HepG2 (cell line): ENCODE measurements at regions not wholly inside any gene's neighbourhood (a gene's known extent, or its start where the extent isn't known, plus 50 kb on each side); places are given as distances from the start of the nearest gene placed in this dataset.
"Not testable (repeated sequence)": the region's sequence is repeated elsewhere in the genome, so short reads cannot be mapped to it uniquely, and the experiment has no call there.

Experiments
- ATAC-seq: fragments of 200-7000 bp; cut with Tn5 transposase; 3 replicates; pipeline ENCODE4 v1.9.1; 2020; ENCODE audit warnings: mild to moderate bottlenecking, moderate library complexity
- BruUV-seq: library from RNA; stranded (reverse); fragments of 400-500 nt; replicated peaks from 2 replicates; lab custom pipeline; 2021; lab: Mats Ljungman, UMichigan
- CTCF ChIA-PET: fragments of 300-600 bp; formaldehyde crosslinking; extraction: SDS; loops from one replicate; lab custom pipeline; 2021; ENCODE audit warnings: low total read pairs, inconsistent platforms, low intra/inter-chr PET ratio; lab: Yijun Ruan, JAX
- POLR2A ChIA-PET: fragments of 350-600 bp; sonication (Branson Sonifier 250); formaldehyde crosslinking; loops from one replicate; lab custom pipeline; 2020; ENCODE audit warnings: antibody characterized with exemption, inconsistent platforms; lab: Yijun Ruan, JAX
- DNase-seq: peaks from one replicate; pipeline ENCODE4 v3.0.0-alpha.2; 2015; ENCODE audit warnings: low spot score
- FAIRE-seq: peaks from 3 replicates; lab custom pipeline; 2011; peaks lifted over from hg19 to GRCh38; lab: Jason Lieb, UNC
- H2AFZ ChIP-seq: one replicate; pipeline ENCODE4 v1.6.1; 2011; ENCODE audit warnings: low read length, inconsistent platforms
- H3K27ac ChIP-seq: fragments of 300-600 bp; 3 replicates; pipeline ENCODE4 v1.8.0; 2011; ENCODE audit warnings: mixed run types, mild to moderate bottlenecking, mixed read lengths, low read length, inconsistent platforms; ENCODE audit not compliant: insufficient read depth; ENCODE audit errors: extremely low read length
- H3K27me3 ChIP-seq, 2 experiments: fragments of 200-600 bp in 1 of 2; 2 replicates in 1 of 2; 3 replicates in 1 of 2; pipeline versions ENCODE4 v1.6.0 to v1.8.0; 2011; ENCODE audit warnings: low read length in 2 of 2, mild to moderate bottlenecking in 2 of 2, moderate library complexity in 2 of 2, inconsistent platforms in 1 of 2; ENCODE audit not compliant: insufficient read depth in 2 of 2, control insufficient read depth in 1 of 2
- H3K36me3 ChIP-seq, 2 experiments: fragments of 200-600 bp in 1 of 2; replicated peaks in 1 of 2; 2 replicates in 1 of 2; 3 replicates in 1 of 2; pipeline versions ENCODE4 v1.5.1 to v1.8.0; 2011; ENCODE audit warnings: low read length in 2 of 2, inconsistent platforms in 1 of 2; ENCODE audit not compliant: insufficient read depth in 2 of 2, control insufficient read depth in 1 of 2
- H3K4me1 ChIP-seq: 2 replicates; pipeline ENCODE4 v1.5.1; 2012; ENCODE audit warnings: low read length, inconsistent platforms; ENCODE audit not compliant: insufficient read depth
- H3K4me2 ChIP-seq: 2 replicates; pipeline ENCODE4 v1.6.0; 2011; ENCODE audit warnings: low read depth, low read length, inconsistent platforms
- H3K4me3 ChIP-seq, 3 experiments: fragments of 200-600 bp in 1 of 3; sonication (generic), shearing (Covaris generic) in 1 of 3; replicated peaks in 1 of 3; 2 replicates each; pipeline ENCODE4 v1.5.1; 2011 to 2016; ENCODE audit warnings: low read length in 3 of 3, inconsistent platforms in 2 of 3, low read depth in 2 of 3, mild to moderate bottlenecking in 2 of 3, control low read depth in 1 of 3, mixed read lengths in 1 of 3; ENCODE audit not compliant: insufficient read depth in 1 of 3
- H3K79me2 ChIP-seq: one replicate; pipeline ENCODE4 v1.6.1; 2011; ENCODE audit warnings: low read length, inconsistent platforms; ENCODE audit not compliant: insufficient read depth
- H3K9ac ChIP-seq: 2 replicates; pipeline ENCODE4 v1.6.0; 2011; ENCODE audit warnings: mild to moderate bottlenecking, low read depth, low read length, inconsistent platforms; ENCODE audit not compliant: insufficient read depth
- H3K9me3 ChIP-seq: 2 replicates; pipeline ENCODE4 v1.5.1; 2012; ENCODE audit warnings: mild to moderate bottlenecking, low read length
- H4K20me1 ChIP-seq: 2 replicates; pipeline ENCODE4 v1.6.0; 2011; ENCODE audit warnings: inconsistent platforms, mild to moderate bottlenecking, low read length, moderate library complexity; ENCODE audit not compliant: insufficient read depth
- BCL6 ChIP-seq: IDR thresholded peaks from 2 replicates; pipeline ENCODE4 v1.6.1; 2016; ENCODE audit warnings: missing genetic modification reagents, missing compliant biosample characterization
- FOXO1 ChIP-seq: sonication (generic); formaldehyde crosslinking; IDR thresholded peaks from 2 replicates; pipeline ENCODE4 v1.4.0; 2020; ENCODE audit warnings: missing genetic modification reagents
- KMT2B ChIP-seq: IDR thresholded peaks from 2 replicates; pipeline ENCODE4 v1.6.1; 2016; ENCODE audit warnings: missing genetic modification reagents, missing compliant biosample characterization
- MTF2 ChIP-seq: sonication (generic); formaldehyde crosslinking; IDR thresholded peaks from 2 replicates; pipeline ENCODE4 v1.5.0; 2020; ENCODE audit warnings: missing genetic modification reagents, borderline replicate concordance
- PHB2 ChIP-seq: fragments of 450-650 bp; IDR thresholded peaks from 2 replicates; pipeline ENCODE4 v1.6.1; 2018; ENCODE audit not compliant: partially characterized antibody
- RFX1 ChIP-seq: fragments of 450-650 bp; IDR thresholded peaks from 2 replicates; pipeline ENCODE4 v1.6.1; 2017
- SMC3 ChIP-seq: IDR thresholded peaks from 2 replicates; pipeline ENCODE4 v1.6.1; 2011; ENCODE audit warnings: low read length, improper control_type of control experiment
- ZNF329 ChIP-seq: sonication (generic); formaldehyde crosslinking; IDR thresholded peaks from 2 replicates; pipeline ENCODE4 v1.9.0; 2021; ENCODE audit warnings: low read depth, mild to moderate bottlenecking, missing genetic modification reagents
- ZNF550 ChIP-seq: sonication (generic); formaldehyde crosslinking; IDR thresholded peaks from 2 replicates; pipeline ENCODE4 v1.4.0; 2020; ENCODE audit warnings: mild to moderate bottlenecking, missing genetic modification reagents, borderline replicate concordance
- WGBS: methylation state at CpG from one replicate; pipeline ENCODE4 v1.1.6; 2017; ENCODE audit warnings: low lambda C conversion rate; 5-methylcytosine and 5-hydroxymethylcytosine counted together
- in situ Hi-C: cut with HindIII; loops from 2 replicates; pipeline ENCODE4 v1.10.0; 2017; ENCODE audit warnings: low pct_unique_long_range_greater_than_20kb; ENCODE audit not compliant: extremely low pct_ligation_motif_present
- intact Hi-C: fragments of 100-400 bp; cut with micrococcal nuclease; formaldehyde crosslinking; loops from one replicate; pipeline ENCODE4 v1.10.0; 2022; ENCODE audit not compliant: unreplicated experiment
- TF ChIP-seq, protein P1 (sequence below): sonication (generic); formaldehyde crosslinking; conservative IDR thresholded peaks from 2 replicates; pipeline ENCODE4 v1.8.0; 2022; ENCODE audit warnings: mild to moderate bottlenecking, moderate library complexity, missing genetic modification reagents
- TF ChIP-seq, protein P2 (sequence below): sonication (generic); formaldehyde crosslinking; IDR thresholded peaks from 2 replicates; pipeline ENCODE4 v1.4.0; 2020; ENCODE audit warnings: missing genetic modification reagents, mild to moderate bottlenecking, borderline replicate concordance
- TF ChIP-seq, protein P3 (sequence below): sonication (generic); formaldehyde crosslinking; IDR thresholded peaks from 2 replicates; pipeline ENCODE4 v1.8.0; 2022; ENCODE audit warnings: missing genetic modification reagents, low read depth, mild to moderate bottlenecking, borderline replicate concordance

DNA sequence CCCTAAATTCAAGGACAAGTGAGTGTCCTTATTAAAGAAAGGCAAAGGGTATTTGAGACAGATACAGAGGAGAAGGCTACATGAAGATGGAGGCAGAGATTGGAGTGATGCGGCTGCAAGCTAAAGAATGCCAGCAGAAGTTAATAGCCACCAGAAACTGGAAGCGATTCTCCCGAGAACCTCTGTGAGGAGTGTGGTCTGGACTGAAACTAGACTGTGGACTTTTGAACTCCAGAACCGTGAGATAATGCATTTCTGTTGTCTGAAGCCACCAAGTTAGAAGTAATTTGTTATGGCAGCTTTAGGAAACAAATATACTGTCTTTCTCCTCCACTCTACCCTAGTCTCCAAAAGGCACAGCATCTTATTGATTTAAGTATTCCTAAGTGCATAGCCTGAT, 80.3 kb upstream of the CREB5 start:
- H3K79me2 ChIP-seq: no peaks in the 10 kb centered on the region
- CTCF ChIA-PET: no interaction called here
- no peak overlapping the region for H3K9ac ChIP-seq
- no peak overlapping the region for H3K4me3 ChIP-seq
- no peaks in the 10 kb centered on the region for H3K27me3 ChIP-seq
- ATAC-seq (no peak), DNase-seq (no peak), FAIRE-seq (no peak)
- no peak overlapping the region for H3K27ac ChIP-seq
- 21% methylated on average over 4 of the region's 4 CpGs for WGBS
- POLR2A ChIA-PET: no interaction called here
- BruUV-seq: no TSS peak
- no peaks in the 10 kb centered on the region for H3K4me1 ChIP-seq
- no peak overlapping the region for H2AFZ ChIP-seq
- no peak overlapping the region for H3K4me2 ChIP-seq
- in situ Hi-C loops (no loop called here), intact Hi-C loops (no loop called here)
- no peaks in the 10 kb centered on the region for H3K9me3 ChIP-seq
- H3K36me3 ChIP-seq: no peaks in the 10 kb centered on the region
- H4K20me1 ChIP-seq: no peaks in the 10 kb centered on the region
- TF ChIP-seq, protein P1, sequence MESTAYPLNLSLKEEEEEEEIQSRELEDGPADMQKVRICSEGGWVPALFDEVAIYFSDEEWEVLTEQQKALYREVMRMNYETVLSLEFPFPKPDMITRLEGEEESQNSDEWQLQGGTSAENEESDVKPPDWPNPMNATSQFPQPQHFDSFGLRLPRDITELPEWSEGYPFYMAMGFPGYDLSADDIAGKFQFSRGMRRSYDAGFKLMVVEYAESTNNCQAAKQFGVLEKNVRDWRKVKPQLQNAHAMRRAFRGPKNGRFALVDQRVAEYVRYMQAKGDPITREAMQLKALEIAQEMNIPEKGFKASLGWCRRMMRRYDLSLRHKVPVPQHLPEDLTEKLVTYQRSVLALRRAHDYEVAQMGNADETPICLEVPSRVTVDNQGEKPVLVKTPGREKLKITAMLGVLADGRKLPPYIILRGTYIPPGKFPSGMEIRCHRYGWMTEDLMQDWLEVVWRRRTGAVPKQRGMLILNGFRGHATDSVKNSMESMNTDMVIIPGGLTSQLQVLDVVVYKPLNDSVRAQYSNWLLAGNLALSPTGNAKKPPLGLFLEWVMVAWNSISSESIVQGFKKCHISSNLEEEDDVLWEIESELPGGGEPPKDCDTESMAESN: no peak
- no peak for TF ChIP-seq FOXO1 (CRISPR knock-in tag)
- no peak for TF ChIP-seq ZNF550 (CRISPR knock-in tag)
- no peak for TF ChIP-seq ZNF329 (CRISPR knock-in tag)
- no peak for TF ChIP-seq KMT2B (CRISPR knock-in tag)
- TF ChIP-seq BCL6 (CRISPR knock-in tag): no peak
- TF ChIP-seq SMC3: no peak
- TF ChIP-seq, protein P2, sequence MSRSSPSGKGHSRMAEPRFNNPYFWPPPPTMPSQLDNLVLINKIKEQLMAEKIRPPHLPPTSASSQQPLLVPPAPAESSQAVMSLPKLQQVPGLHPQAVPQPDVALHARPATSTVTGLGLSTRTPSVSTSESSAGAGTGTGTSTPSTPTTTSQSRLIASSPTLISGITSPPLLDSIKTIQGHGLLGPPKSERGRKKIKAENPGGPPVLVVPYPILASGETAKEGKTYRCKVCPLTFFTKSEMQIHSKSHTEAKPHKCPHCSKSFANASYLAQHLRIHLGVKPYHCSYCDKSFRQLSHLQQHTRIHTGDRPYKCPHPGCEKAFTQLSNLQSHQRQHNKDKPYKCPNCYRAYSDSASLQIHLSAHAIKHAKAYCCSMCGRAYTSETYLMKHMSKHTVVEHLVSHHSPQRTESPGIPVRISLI (CRISPR knock-in tag): no peak
- no peak for TF ChIP-seq MTF2 (CRISPR knock-in tag)
- no peak for TF ChIP-seq PHB2
- no peak for TF ChIP-seq RFX1
- TF ChIP-seq, protein P3, sequence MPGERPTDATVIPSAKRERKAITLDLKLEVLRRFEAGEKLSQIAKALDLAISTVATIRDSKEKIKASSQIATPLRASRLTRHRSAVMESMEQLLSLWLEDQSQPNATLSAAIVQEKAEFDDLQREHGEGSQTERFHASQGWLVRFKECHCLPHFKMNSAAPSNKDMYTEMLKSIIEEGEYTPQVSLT (CRISPR knock-in tag): no peak
- TF ChIP-seq, all 625 proteins: peak for 0

DNA sequence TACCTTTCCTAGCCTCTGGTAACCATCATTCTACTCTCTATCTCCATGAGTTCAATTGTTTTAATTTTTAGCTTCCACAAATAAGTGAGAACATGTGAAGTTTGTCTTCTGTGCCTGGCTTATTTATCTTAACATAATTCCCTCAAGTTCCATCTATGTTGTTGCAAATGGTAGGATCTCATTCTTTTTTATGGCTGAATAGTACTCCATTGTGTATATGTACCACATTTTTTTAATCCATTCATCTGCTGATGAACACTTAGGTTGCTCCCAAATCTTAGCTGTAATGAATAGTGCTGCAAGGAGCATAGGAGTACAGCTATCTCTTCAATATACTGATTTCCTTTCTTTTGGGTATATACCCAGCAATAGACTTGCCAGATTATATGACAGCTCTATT, 78.8 kb upstream of the CREB5 start:
- FAIRE-seq, intact Hi-C loops, H3K79me2 ChIP-seq, H3K27ac ChIP-seq, CTCF ChIA-PET, H4K20me1 ChIP-seq, H3K36me3 ChIP-seq, in situ Hi-C loops, H3K4me1 ChIP-seq, H3K4me3 ChIP-seq, ATAC-seq, H3K4me2 ChIP-seq, H3K9me3 ChIP-seq, H3K27me3 ChIP-seq, H3K9ac ChIP-seq, POLR2A ChIA-PET, BruUV-seq, H2AFZ ChIP-seq, DNase-seq: not testable (repeated sequence)
